MM.1S (cell line): ENCODE measurements at regions not wholly inside any gene's neighbourhood (a gene's known extent, or its start where the extent isn't known, plus 50 kb on each side); places are given as distances from the start of the nearest gene placed in this dataset.

Source experiments
- DNase-seq: peaks from one replicate; pipeline ENCODE4 v3.0.0-alpha.2; 2015
- H2AFZ ChIP-seq: fragments of 300-600 bp; sonication (generic); 2 replicates; pipeline ENCODE4 v1.6.0; 2016; ENCODE audit warnings: antibody characterized with exemption, low read length
- H3F3A ChIP-seq: fragments of 300-600 bp; sonication (generic); 2 replicates; pipeline ENCODE4 v1.6.1; 2016; ENCODE audit warnings: mild to moderate bottlenecking, antibody characterized with exemption, low read length, moderate library complexity, mixed read lengths; ENCODE audit not compliant: insufficient read depth
- H3K27ac ChIP-seq: fragments of 300-600 bp; sonication (generic); 2 replicates; pipeline ENCODE4 v1.5.1; 2016; ENCODE audit warnings: mild to moderate bottlenecking, low read length
- H3K27me3 ChIP-seq: fragments of 300-600 bp; sonication (generic); replicated peaks from 2 replicates; pipeline ENCODE4 v1.6.0; 2016; ENCODE audit warnings: low read length; ENCODE audit not compliant: insufficient read depth
- H3K36me3 ChIP-seq: fragments of 300-600 bp; sonication (generic); replicated peaks from 2 replicates; pipeline ENCODE4 v1.6.1; 2016; ENCODE audit warnings: mild to moderate bottlenecking, low read length, mixed read lengths; ENCODE audit not compliant: insufficient read depth
- H3K4me1 ChIP-seq: fragments of 300-600 bp; sonication (generic); 2 replicates; pipeline ENCODE4 v1.6.1; 2016; ENCODE audit warnings: low read length, mixed read lengths
- H3K4me2 ChIP-seq: fragments of 300-600 bp; sonication (generic); 2 replicates; pipeline ENCODE4 v1.6.0; 2016; ENCODE audit warnings: low read depth, low read length
- H3K4me3 ChIP-seq: fragments of 300-600 bp; sonication (generic); 2 replicates; pipeline ENCODE4 v1.5.1; 2016; ENCODE audit warnings: low read length, mixed read lengths
- H3K79me2 ChIP-seq: fragments of 300-600 bp; sonication (generic); 2 replicates; pipeline ENCODE4 v1.6.1; 2016; ENCODE audit warnings: mixed run types, low read length, mixed read lengths
- H3K9ac ChIP-seq: fragments of 300-600 bp; sonication (generic); 2 replicates; pipeline ENCODE4 v1.6.1; 2016; ENCODE audit warnings: low read length, mixed read lengths
- H3K9me2 ChIP-seq: fragments of 300-600 bp; sonication (generic); replicated peaks from 2 replicates; pipeline ENCODE4 v1.6.1; 2016; ENCODE audit warnings: mild to moderate bottlenecking, low read length, mixed read lengths; ENCODE audit not compliant: insufficient read depth
- H3K9me3 ChIP-seq: fragments of 300-600 bp; sonication (generic); replicated peaks from 2 replicates; pipeline ENCODE4 v1.6.1; 2016; ENCODE audit warnings: mild to moderate bottlenecking, low read length, mixed read lengths; ENCODE audit not compliant: insufficient read depth
- H4K20me1 ChIP-seq: fragments of 300-600 bp; sonication (generic); 2 replicates; pipeline ENCODE4 v1.6.1; 2016; ENCODE audit warnings: mild to moderate bottlenecking, low read length, moderate library complexity, mixed read lengths; ENCODE audit not compliant: insufficient read depth
- EZH2 ChIP-seq: fragments of 300-600 bp; sonication (generic); optimal IDR thresholded peaks from 2 replicates; pipeline ENCODE3; 2017; ENCODE audit warnings: low read depth, mild to moderate bottlenecking, antibody characterized with exemption, low read length, mixed read lengths
- EZH2phosphoT487 ChIP-seq: fragments of 300-600 bp; sonication (generic); IDR thresholded peaks from 2 replicates; pipeline ENCODE4 v1.6.1; 2018; ENCODE audit warnings: antibody characterized with exemption, low read length
- TF ChIP-seq, protein P1 (sequence below): fragments of 300-600 bp; sonication (generic); IDR thresholded peaks from 2 replicates; pipeline ENCODE4 v1.5.1; 2016; ENCODE audit warnings: antibody characterized with exemption, low read length, mixed read lengths

DNA sequence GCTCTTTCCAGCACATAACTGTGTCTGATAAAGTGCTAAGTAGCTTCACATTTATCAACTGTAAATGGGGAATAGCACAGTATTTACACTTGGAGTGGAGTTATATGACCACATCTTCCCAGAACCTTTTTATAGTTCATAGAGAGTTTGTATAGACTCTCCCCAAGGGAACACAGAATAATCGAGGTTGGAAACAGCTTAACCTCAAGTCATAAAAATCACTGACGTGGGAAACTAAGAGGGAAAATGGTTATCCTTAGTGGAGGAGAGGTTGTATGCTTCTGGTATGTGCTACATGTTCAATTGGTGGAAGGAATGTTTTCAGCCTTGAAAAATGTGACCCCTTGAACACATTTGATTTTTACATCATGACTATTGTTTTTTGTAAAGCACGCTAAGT lies 167.9 kb upstream of the KIAA1217 start:
- Histone ChIP-seq H3F3A (no peaks in the 10 kb centered on the region), H2AFZ (no peak overlapping the region), H3K4me1 (no peaks in the 10 kb centered on the region), H3K27ac (no peak overlapping the region), H3K4me2 (no peak overlapping the region), H3K9me3 (no peaks in the 10 kb centered on the region), H3K9me2 (no peaks in the 10 kb centered on the region), H3K36me3 (no peaks in the 10 kb centered on the region), H3K9ac (no peak overlapping the region), H4K20me1 (no peaks in the 10 kb centered on the region), H3K4me3 (no peak overlapping the region), H3K79me2 (no peaks in the 10 kb centered on the region), H3K27me3 (no peaks in the 10 kb centered on the region)
- TF ChIP-seq, protein P1, sequence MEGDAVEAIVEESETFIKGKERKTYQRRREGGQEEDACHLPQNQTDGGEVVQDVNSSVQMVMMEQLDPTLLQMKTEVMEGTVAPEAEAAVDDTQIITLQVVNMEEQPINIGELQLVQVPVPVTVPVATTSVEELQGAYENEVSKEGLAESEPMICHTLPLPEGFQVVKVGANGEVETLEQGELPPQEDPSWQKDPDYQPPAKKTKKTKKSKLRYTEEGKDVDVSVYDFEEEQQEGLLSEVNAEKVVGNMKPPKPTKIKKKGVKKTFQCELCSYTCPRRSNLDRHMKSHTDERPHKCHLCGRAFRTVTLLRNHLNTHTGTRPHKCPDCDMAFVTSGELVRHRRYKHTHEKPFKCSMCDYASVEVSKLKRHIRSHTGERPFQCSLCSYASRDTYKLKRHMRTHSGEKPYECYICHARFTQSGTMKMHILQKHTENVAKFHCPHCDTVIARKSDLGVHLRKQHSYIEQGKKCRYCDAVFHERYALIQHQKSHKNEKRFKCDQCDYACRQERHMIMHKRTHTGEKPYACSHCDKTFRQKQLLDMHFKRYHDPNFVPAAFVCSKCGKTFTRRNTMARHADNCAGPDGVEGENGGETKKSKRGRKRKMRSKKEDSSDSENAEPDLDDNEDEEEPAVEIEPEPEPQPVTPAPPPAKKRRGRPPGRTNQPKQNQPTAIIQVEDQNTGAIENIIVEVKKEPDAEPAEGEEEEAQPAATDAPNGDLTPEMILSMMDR: no peak
- TF ChIP-seq EZH2 (no peak), EZH2phosphoT487 (no peak)
- no peak for DNase-seq

DNA sequence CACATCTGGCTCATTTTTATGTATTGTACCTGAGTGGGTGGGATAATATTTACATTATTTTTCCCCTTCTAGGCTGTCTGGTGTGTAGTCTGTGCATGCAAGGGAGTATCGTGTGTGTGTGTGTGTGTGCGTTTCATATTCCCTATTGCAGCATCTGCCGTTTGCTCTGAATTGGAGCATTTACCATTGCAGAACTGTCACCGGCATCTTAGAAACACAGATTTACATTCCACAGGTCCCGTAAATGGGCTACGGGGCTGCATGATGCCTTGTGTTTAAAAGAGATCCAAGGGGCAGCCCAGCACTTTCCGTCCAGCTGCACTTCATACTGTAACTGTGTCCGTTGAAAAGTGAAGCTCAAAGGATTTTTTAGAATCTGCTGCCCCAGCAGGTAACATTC lies 167.1 kb upstream of the KIAA1217 start:
- H3K9me3 ChIP-seq: no peaks in the 10 kb centered on the region
- no peaks in the 10 kb centered on the region for H3F3A ChIP-seq
- no peaks in the 10 kb centered on the region for H4K20me1 ChIP-seq
- no peaks in the 10 kb centered on the region for H3K79me2 ChIP-seq
- no peaks in the 10 kb centered on the region for H3K9me2 ChIP-seq
- H3K4me1 ChIP-seq: no peaks in the 10 kb centered on the region
- H3K4me3 ChIP-seq: no peak overlapping the region
- no peak overlapping the region for H3K4me2 ChIP-seq
- DNase-seq: no peak
- no peaks in the 10 kb centered on the region for H3K27me3 ChIP-seq
- TF ChIP-seq, protein P1: no peak
- TF ChIP-seq EZH2 (no peak), EZH2phosphoT487 (no peak)
- no peak overlapping the region for H2AFZ ChIP-seq
- no peaks in the 10 kb centered on the region for H3K36me3 ChIP-seq
- H3K9ac ChIP-seq: no peak overlapping the region
- no peak overlapping the region for H3K27ac ChIP-seq

DNA sequence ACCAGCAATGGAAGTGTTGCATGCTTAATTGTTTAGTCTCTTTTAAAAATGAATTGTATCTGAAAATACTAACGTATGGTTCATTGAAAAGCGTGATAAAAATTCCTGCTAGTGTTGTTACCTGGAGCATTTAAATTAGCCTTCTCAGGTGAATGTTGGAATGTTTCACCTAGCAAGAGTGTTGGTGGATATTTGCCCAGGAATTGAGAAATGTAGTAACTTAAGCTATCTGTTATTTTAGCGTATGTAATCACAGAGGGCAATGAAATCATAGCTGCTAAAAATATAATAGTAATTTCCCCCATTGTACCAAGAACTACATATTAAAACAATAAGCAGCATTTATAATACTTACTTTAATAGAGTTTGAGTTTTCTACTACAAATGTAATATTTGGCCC lies 166.1 kb upstream of the KIAA1217 start:
- no peaks in the 10 kb centered on the region for H3K9me3 ChIP-seq
- H3K4me1 ChIP-seq: no peaks in the 10 kb centered on the region
- H4K20me1 ChIP-seq: no peaks in the 10 kb centered on the region
- no peaks in the 10 kb centered on the region for H3K36me3 ChIP-seq
- H3K27ac ChIP-seq: no peak overlapping the region
- no peaks in the 10 kb centered on the region for H3K79me2 ChIP-seq
- no peaks in the 10 kb centered on the region for H3K27me3 ChIP-seq
- DNase-seq: no peak
- no peak overlapping the region for H3K9ac ChIP-seq
- H3K4me2 ChIP-seq: no peak overlapping the region
- no peak for TF ChIP-seq EZH2
- TF ChIP-seq, protein P1: no peak
- no peak for TF ChIP-seq EZH2phosphoT487
- H3K9me2 ChIP-seq: no peaks in the 10 kb centered on the region
- H3K4me3 ChIP-seq: no peak overlapping the region
- no peak overlapping the region for H2AFZ ChIP-seq
- no peaks in the 10 kb centered on the region for H3F3A ChIP-seq
